Stimulated activated CD4-positive, alpha-beta T cell treated with anti-CD3 and anti-CD28 coated beads, Interleukin-4, amount 100 ng/mL, for 24 hours (primary cell): ENCODE measurements at regions not wholly inside any gene's neighbourhood (a gene's known extent, or its start where the extent isn't known, plus 50 kb on each side); places are given as distances from the start of the nearest gene placed in this dataset.

Experiments
- DNase-seq: peaks from one replicate; pipeline ENCODE4 v3.0.0-alpha.2; 2020

GRCh38 chr16:9188721-9189120 is 97.3 kb downstream of the HAPSTR1 start:
- DNase-seq = no peak

GRCh38 chr16:9191274-9191850 is 99.9 kb downstream of the HAPSTR1 start:
- no peak for DNase-seq

DNA sequence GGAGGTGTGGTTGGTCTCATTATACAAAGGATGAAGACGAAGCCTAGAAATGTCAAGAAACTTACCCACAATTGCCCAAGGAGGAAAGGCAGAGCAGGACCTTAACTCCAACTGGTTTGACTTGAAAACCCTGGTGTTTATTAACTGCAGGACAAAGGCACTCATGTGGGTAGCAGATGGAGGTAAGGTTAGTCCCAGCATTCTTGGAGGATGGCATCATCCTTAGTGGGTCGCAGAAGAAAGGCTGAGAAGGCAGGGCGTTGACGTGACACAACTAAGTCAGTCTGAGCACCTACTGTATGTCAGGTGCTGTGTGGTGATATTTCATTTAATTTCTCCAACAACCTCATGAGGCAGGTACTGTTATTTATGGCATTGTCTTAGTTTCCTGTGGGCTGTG is 101.3 kb downstream of the HAPSTR1 start:
- no peak for DNase-seq

DNA sequence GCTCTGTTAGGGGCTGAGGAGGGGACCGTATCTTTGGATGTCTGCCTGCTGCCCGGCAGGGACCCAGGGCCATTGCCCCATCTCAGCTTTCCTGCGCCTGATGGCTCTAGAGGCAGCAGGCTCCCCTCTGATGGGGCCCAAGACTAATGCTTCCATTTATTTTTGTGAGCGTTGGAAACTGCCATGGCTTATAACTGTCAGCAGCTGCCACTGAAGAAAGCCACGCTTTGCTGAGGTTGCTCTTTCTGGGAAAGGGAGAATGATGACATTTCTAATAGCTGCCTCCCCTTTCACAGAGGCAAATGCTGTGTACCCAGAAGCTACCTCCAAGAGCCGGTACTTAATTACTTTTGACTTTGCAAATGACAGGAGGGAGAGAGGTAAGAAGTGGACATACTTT is 103.8 kb downstream of the HAPSTR1 start:
- DNase-seq = no peak

DNA sequence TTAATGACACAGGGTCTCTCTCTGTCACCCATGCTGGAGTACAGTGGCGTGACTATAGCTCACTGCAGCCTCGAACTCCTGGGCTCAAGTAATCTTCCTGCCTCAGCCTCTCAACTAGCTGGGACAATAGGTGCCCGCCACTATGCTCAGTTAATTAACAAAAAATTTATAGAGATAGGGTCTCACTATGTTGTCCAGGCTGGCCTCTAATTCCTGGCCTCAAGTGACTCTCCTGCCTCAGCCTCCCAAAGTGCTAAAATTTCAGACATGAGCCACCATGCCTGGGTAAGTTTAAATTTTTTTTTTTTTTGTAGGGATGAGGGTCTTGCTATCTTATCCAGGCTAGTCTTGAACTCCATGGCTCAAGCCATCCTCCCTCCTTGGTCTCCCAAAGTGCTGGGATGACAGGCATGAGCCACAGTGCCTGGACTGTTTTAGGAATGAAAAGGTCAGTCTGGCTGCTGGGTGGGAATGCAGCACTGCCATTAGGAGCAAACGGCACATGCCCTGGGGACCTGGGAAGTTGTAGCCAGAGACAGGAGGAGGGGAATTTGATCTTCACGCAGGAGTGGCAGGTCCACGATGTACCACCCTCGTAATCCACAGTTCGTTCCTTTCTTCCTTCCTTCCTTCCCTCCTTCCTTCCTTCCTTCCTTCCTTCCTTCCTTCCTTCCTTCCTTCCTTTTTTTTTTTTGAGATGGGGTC is 106.7 kb downstream of the HAPSTR1 start:
- DNase-seq = no peak

DNA sequence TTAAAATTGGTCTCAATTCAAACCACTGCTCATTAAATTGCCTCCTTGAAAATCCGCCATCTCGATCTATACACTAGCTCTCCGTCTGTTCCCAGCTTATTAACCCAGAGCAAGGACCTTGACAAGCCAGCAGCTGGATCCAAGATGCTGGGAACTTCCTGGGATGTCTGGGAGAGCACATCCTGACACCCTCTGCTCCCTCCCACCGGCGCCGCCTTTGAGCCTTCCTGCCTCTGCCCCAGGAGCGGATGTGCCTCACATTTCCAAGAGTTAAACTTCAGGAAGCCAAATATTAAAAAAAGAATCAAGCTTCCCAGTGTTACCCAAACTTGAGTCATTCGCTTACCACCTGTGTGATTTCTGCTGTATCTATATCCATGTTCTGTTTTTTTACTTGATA is 107.9 kb downstream of the HAPSTR1 start:
- no peak for DNase-seq

- no peak for DNase-seq
Measured at GRCh38 chr16:9199751-9200150, 108.3 kb downstream of the HAPSTR1 start.

GRCh38 chr16:9203956-9204355 is 112.5 kb downstream of the HAPSTR1 start:
- no peak for DNase-seq

DNA sequence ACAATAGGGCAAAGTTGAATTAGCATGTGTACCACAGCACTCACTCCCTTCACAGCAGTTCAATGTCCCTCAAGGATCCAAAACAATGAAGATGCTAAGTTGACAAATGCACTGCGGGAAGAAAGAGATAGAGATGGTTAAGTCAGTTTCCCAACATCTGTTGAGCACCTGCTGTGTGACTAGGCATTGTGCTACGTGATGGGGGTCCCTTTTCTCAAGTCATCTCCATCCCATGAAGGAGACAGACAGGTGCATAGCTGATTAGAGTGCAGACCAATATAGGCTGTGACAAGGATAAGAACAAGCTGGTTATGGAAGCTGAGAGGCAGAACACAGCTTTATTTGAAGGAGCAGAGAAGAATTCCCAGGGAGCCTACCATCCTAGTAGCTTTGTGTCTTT is 114.2 kb downstream of the HAPSTR1 start:
- DNase-seq = no peak

DNA sequence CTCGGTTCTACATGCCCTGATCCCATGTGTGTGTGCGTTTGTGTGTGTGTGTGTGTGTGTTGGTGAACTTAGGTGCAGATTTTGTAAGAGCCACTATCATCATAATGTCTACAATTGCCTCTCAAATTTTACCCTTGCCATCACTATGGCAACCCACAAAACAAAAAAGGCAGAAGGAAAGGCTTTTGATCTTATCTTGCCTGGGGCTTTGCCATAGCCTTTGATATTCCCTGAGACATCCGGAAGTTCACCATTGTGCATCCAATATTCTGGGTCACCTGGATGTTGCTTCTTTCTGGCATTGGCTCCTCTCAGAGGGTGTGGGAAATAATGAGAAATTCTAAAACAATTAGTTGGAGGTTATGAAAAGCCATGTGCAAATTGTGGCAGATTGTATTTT is 114.7 kb downstream of the HAPSTR1 start:
- no peak for DNase-seq

DNA sequence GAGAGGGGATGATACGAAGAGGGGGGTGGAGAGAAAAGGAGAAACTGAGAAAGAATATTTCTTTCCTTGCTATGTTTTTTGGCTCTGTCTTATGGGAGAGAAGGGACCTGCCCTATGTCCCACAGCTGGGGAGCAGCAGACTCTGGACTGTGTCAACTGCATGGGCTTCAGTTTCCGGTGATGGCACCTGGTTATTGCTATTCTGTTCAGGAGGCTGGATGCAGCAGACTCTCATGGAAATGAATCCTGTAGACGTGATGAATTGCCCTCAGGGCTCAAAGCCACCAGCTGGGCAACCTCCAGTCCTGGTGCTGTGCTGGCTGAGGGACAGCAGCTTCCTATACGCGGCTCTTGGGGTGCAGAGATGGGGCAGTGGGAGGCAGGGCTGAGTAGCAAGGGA is 121.2 kb downstream of the HAPSTR1 start:
- no peak for DNase-seq

DNA sequence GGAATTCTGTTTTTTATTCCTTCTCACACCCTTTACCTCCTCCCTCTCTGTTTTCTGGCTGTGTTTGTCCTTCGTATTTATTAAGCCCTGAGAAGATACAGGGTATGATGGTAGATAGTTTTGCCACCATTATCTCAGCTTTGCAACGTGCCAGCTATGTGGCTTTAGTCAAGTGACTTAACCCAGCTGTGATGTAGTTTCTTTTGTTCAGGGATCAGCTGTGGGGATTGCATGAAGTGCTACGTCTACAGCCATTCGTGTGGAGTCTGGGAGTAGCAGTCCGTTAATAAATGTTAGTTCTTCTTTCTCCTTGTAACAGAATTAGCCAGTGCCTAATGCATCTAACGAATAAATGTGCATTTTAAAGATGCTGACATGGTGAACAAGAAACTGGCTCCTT is 128.4 kb downstream of the HAPSTR1 start:
- no peak for DNase-seq

- DNase-seq = no peak
Measured at GRCh38 chr16:9225527-9226316, 134.3 kb downstream of the HAPSTR1 start.

DNA sequence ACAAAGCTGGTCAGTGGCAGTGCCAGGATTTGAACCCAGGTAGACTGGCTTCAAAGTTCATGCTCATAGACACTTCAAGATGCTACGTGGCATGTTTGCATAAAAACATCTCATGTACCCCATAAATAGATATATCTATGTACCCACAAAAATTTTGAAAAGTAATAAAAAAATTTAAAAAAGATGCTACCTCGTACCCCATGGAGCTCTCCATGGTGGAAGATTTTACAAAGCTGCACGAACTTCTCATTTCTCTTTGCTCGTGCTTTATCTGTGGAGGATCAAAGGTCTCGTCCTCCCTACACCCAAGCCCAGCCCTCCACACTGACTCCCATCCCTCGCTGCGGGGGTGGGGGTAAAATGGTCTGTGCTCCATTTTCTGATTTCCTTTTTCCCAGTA is 135.5 kb downstream of the HAPSTR1 start:
- no peak for DNase-seq

GRCh38 chr16:9231039-9231438 is 139.6 kb downstream of the HAPSTR1 start:
- no peak for DNase-seq

DNA sequence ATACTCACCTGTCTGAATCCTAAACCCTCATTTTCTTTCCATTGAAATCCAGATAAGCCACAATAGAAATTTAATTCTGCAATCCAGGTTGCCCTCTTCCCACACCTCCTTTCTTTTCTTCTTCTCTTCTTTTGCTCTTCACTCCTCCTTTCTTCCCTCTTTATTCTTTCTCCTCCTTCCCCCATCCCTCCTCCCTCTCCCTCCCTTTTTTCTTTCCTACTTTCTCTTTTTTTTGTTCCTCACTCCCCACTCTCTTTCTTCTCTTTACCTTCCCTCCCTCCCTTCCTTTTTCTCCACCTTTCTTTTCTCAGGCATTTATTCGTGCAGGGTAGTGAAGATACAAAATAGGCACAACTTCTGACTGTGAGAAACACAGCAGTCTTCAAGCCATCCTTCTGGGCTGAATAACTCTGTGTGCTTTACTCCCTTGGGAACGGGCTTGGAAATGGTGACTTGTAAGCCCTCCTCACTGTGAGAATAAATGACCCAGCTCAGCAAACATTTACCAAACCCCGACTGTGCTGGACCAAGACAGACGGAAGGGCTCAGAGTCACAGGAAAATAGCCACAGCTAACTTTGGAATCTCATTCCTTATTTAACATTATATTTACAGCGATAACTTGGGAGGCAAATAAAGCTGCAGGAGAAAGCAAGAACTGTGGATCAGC is 140.8 kb downstream of the HAPSTR1 start:
- DNase-seq = no peak

DNA sequence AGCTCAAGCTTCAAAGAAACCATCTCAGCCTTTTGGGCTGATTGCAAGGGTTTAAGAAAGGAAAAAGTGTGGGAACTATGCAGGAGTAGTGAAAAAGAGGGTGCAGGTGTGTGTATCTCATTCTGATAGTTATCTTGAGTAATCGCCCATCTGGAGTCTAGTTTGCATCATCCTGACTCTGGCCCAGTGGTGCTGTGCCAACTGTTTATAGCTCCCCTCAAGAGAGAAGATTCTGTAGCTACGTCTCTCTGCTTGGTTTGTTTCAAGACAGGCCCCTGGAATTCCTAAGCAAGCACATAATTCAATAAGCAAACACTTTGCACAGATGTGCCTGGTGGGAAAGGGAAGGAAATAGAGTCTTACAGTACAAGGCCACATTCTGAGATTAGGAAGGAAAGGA is 144.4 kb downstream of the HAPSTR1 start:
- DNase-seq = no peak

DNA sequence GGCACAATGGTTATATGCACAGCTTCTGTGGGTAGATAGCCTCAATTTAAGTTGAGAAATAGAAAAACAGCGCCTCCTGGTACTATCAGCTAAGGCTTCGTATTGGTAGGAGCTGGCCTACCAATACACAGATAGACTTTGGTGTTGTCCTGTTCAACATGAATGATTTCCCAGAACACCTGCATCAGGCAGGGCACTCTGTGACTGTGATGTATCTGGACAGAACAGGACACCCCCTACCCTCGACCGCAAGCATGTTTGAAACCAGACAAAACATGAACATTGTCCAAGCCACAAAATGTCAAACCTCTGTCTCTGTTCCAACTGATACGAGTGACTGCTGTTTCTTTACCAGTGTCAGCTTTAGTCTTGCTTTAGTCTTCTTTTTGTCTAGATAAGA is 144.9 kb downstream of the HAPSTR1 start:
- DNase-seq = no peak

GRCh38 chr16:9238346-9238745 is 146.9 kb downstream of the HAPSTR1 start:
- no peak for DNase-seq

GRCh38 chr16:9241177-9241576 is 149.7 kb downstream of the HAPSTR1 start:
- no peak for DNase-seq

GRCh38 chr16:9248162-9248561 is 156.7 kb downstream of the HAPSTR1 start:
- no peak for DNase-seq

- DNase-seq = no peak
Measured at GRCh38 chr16:9249534-9249933, 158.1 kb downstream of the HAPSTR1 start.

- DNase-seq = no peak
Measured at GRCh38 chr16:9251026-9251425, 159.6 kb downstream of the HAPSTR1 start.

DNA sequence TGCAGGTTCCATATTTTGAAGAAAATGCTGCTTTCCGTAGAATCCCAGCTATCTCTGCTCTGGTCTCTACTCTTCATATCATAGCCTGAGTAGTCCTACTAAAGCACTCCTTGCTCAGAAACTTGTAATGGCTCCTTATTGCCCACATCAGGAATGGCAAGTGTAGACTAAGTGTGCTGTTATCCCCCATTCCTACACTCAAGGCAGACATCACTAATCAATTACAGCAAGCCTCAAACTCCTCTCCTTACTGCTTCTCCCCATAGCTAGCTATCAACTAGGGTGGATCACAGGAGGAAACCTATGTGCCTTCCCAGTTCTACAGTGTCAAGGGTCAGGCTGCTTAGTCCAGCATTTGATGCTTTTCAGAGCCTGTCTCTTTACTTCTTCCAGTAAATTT is 163.4 kb downstream of the HAPSTR1 start:
- DNase-seq = no peak
